AG04450 (cell line): ENCODE measurements at regions not wholly inside any gene's neighbourhood (a gene's known extent, or its start where the extent isn't known, plus 50 kb on each side); places are given as distances from the start of the nearest gene placed in this dataset.

Experiments
- CTCF ChIA-PET: fragments of 300-600, 350-600 bp; formaldehyde crosslinking; extraction: SDS; loops from one replicate; lab custom pipeline; 2022; ENCODE audit warnings: antibody characterized with exemption, inconsistent platforms; lab: Charles Lee
- POLR2A ChIA-PET: fragments of 350-600 bp; formaldehyde crosslinking; extraction: SDS; loops from one replicate; lab custom pipeline; 2021; ENCODE audit warnings: antibody characterized with exemption, inconsistent platforms; lab: Yijun Ruan, JAX
- DNase-seq: peaks from one replicate; pipeline ENCODE4 v3.0.0-alpha.2; 2011; ENCODE audit warnings: low read depth, low spot score
- H3K27ac ChIP-seq: one replicate; pipeline ENCODE4 v1.5.1; 2012; ENCODE audit warnings: low read depth, low read length, control low read depth
- H3K27me3 ChIP-seq: one replicate; pipeline ENCODE4 v1.6.0; 2012; ENCODE audit warnings: low read length; ENCODE audit not compliant: control insufficient read depth, insufficient read depth
- H3K4me3 ChIP-seq: 2 replicates; pipeline ENCODE4 v1.5.1; 2011; ENCODE audit warnings: mild to moderate bottlenecking, low read depth, low read length, control low read depth
- H3K9me3 ChIP-seq: 2 replicates; pipeline ENCODE4 v1.5.1; 2012; ENCODE audit warnings: low read length; ENCODE audit not compliant: control insufficient read depth, insufficient read depth
- TF ChIP-seq, protein P1 (sequence below): IDR thresholded peaks from 2 replicates; pipeline ENCODE4 v1.5.1; 2011; ENCODE audit warnings: low read depth, low read length, control low read depth, inconsistent platforms

DNA sequence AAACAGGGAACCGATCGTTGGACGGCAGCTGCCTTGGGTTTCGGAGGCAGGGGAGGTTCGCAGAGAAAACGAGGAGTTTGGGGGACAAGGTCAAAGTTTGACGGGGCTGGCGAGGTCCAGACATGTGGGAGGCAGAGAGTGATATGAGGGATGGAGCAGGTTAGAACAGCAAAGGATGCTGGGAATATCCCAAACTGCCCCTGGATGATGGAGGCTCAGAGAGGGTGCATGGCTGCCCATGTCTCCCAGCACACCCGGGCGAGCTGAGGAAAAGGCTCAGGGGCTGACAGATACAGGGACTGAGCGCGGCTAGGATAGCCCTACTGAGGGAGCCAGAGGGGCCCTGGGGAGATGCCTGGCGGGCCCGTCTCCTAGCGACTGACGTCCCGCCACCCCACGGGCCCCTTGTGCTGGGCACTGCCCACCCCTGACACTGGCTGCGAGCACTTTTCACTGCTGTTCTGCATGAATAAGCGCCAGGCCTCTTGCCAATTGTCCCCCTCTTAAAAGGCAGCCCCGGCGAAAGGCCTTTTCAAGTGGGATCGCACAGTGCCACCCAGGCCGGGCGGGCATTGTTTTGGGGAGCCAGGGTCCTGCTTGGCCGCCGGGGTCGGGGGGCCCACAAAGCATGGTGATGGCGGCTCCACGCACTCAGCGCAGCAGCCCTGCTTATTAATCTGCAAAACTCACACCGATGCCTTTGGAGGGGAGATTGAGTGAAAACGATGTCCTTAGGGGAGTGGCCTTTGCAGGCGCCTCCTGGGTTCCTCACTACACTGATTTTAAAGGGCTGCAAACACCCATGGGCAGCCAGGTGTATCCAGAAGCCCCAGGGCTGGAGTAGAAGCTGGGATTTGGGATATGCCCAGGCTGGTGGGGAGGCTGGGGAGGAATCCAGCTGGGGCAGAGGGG lies 90.0 kb upstream of the LINC01488 start:
- Histone ChIP-seq H3K9me3 (peaks cover 9% of the 10 kb centered on the region), H3K27ac (no peak overlapping the region), H3K4me3 (no peak overlapping the region), H3K27me3 (no peaks in the 10 kb centered on the region)
- POLR2A ChIA-PET = no interaction called here
- TF ChIP-seq, protein P1, sequence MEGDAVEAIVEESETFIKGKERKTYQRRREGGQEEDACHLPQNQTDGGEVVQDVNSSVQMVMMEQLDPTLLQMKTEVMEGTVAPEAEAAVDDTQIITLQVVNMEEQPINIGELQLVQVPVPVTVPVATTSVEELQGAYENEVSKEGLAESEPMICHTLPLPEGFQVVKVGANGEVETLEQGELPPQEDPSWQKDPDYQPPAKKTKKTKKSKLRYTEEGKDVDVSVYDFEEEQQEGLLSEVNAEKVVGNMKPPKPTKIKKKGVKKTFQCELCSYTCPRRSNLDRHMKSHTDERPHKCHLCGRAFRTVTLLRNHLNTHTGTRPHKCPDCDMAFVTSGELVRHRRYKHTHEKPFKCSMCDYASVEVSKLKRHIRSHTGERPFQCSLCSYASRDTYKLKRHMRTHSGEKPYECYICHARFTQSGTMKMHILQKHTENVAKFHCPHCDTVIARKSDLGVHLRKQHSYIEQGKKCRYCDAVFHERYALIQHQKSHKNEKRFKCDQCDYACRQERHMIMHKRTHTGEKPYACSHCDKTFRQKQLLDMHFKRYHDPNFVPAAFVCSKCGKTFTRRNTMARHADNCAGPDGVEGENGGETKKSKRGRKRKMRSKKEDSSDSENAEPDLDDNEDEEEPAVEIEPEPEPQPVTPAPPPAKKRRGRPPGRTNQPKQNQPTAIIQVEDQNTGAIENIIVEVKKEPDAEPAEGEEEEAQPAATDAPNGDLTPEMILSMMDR = no peak
- CTCF ChIA-PET = no interaction called here
- no peak for DNase-seq

DNA sequence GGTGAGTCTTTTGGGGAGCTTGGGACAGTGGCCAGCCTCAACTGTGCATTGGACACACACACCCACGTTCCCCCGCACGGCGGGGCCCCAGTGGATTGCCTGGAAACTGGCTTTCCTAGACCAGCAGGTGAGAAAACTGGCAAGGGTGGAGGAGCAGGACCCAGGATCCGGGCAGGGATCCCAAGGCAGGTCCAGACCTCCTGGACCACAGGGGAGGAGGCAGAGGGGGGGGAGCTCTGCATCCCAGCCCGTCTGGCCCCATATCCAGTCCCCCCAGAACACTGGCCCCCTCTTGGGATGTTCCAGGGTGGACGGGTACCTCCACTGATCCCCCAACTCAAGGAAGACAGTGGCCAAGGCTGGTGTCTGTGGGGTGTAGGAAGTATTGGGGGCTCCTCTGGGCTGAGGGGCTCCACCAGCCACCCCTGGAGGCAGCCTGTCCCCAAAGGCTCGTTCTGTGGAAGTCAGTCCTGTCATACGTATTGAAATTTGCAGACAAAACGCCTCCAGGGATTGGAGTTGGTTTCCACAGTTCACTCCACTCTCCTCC lies 89.3 kb upstream of the LINC01488 start:
- Histone ChIP-seq H3K27ac (no peak overlapping the region), H3K27me3 (no peaks in the 10 kb centered on the region), H3K9me3 (peaks cover 7% of the 10 kb centered on the region), H3K4me3 (no peak overlapping the region)
- DNase-seq = no peak
- TF ChIP-seq, protein P1 = no peak
- ChIA-PET POLR2A (no interaction called here), CTCF (interaction anchor here (0.6 kb wide), 1 partner anchor 9 kb away, joined by 3 read pairs; no protein-coding TSS in a partner anchor)

DNA sequence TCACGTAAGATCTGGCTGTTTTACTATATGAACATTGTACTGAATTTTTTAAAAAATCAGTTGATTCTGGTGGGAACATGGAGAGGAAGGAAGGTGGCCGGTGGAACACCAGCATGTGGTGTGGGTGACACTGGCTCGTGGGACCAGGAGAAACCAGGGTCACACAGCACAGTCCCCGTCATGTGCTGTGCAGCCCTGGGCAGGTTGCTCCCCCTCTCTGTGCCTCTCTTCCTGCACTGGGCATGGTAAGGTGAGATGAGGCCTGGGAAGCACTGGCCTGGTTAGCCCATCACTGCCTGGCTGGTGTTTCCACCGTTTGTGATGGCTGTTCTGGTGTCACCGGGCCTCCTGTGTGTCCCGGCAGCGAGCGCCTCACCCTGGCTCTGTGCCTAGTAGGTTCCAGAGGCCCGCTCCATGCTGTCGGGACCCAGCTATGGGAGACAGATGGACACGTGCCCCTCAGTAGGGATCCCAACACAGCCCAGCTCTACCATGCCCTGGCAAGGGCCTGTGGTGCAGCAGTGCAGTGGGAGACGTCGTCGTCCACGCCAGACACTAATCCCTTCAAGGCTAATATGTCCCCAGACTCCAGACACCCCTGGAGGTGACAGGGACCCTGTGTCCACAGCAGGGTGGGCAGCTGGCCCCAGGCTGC lies 88.2 kb upstream of the LINC01488 start:
- POLR2A ChIA-PET = no interaction called here
- no peaks in the 10 kb centered on the region; the same call in none of the 2 replicates for H3K9me3 ChIP-seq

DNA sequence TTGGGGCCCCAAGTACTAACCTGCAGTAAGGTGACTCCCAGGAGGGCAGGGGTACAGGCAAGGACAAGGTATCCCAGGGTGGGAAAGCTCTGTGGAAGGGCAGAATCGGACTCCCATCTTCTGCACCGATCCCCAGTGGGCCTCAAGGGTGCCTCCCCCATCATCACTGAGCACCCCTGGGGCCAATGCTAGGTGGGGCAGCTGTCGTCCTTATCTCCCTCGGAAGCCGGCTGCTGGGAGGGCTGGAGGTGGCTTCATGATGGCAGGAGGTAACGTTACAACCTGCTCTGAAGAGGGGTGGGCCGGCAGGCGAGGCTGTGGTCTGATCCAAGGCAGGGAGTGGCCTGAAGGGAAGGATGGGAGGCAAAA lies 87.6 kb upstream of the LINC01488 start:
- ChIA-PET POLR2A (no interaction called here), CTCF (no interaction called here)
- no peak overlapping the region for H3K27ac ChIP-seq
- H3K9me3 ChIP-seq = no peaks in the 10 kb centered on the region; the same call in none of the 2 replicates
- H3K27me3 ChIP-seq = no peaks in the 10 kb centered on the region
- TF ChIP-seq, protein P1 = no peak
- no peak for DNase-seq
- H3K4me3 ChIP-seq = no peak overlapping the region

More for the DNA sequence above, 88.2 kb upstream of the LINC01488 start:
- Histone ChIP-seq H3K4me3 (no peak overlapping the region), H3K27ac (no peak overlapping the region), H3K27me3 (no peaks in the 10 kb centered on the region)
- CTCF ChIA-PET = no interaction called here
- TF ChIP-seq, protein P1 = no peak
- DNase-seq = no peak
